HepG2 (cell line): ENCODE measurements at regions not wholly inside any gene's neighbourhood (a gene's known extent, or its start where the extent isn't known, plus 50 kb on each side); places are given as distances from the start of the nearest gene placed in this dataset.

ENCODE experiments used
- ATAC-seq: fragments of 200-7000 bp; cut with Tn5 transposase; 3 replicates; pipeline ENCODE4 v1.9.1; 2020; ENCODE audit warnings: mild to moderate bottlenecking, moderate library complexity
- BruUV-seq: library from RNA; stranded (reverse); fragments of 400-500 nt; replicated peaks from 2 replicates; lab custom pipeline; 2021; lab: Mats Ljungman, UMichigan
- CTCF ChIA-PET: fragments of 300-600 bp; formaldehyde crosslinking; extraction: SDS; loops from one replicate; lab custom pipeline; 2021; ENCODE audit warnings: low total read pairs, inconsistent platforms, low intra/inter-chr PET ratio; lab: Yijun Ruan, JAX
- POLR2A ChIA-PET: fragments of 350-600 bp; sonication (Branson Sonifier 250); formaldehyde crosslinking; loops from one replicate; lab custom pipeline; 2020; ENCODE audit warnings: antibody characterized with exemption, inconsistent platforms; lab: Yijun Ruan, JAX
- DNase-seq: peaks from one replicate; pipeline ENCODE4 v3.0.0-alpha.2; 2015; ENCODE audit warnings: low spot score
- FAIRE-seq: peaks from 3 replicates; lab custom pipeline; 2011; peaks lifted over from hg19 to GRCh38; lab: Jason Lieb, UNC
- H2AFZ ChIP-seq: one replicate; pipeline ENCODE4 v1.6.1; 2011; ENCODE audit warnings: low read length, inconsistent platforms
- H3K27ac ChIP-seq: fragments of 300-600 bp; 3 replicates; pipeline ENCODE4 v1.8.0; 2011; ENCODE audit warnings: mixed run types, mild to moderate bottlenecking, mixed read lengths, low read length, inconsistent platforms; ENCODE audit not compliant: insufficient read depth; ENCODE audit errors: extremely low read length
- H3K27me3 ChIP-seq, 2 experiments: fragments of 200-600 bp in 1 of 2; 2 replicates in 1 of 2; 3 replicates in 1 of 2; pipeline versions ENCODE4 v1.6.0 to v1.8.0; 2011; ENCODE audit warnings: low read length in 2 of 2, mild to moderate bottlenecking in 2 of 2, moderate library complexity in 2 of 2, inconsistent platforms in 1 of 2; ENCODE audit not compliant: insufficient read depth in 2 of 2, control insufficient read depth in 1 of 2
- H3K36me3 ChIP-seq, 2 experiments: fragments of 200-600 bp in 1 of 2; replicated peaks in 1 of 2; 2 replicates in 1 of 2; 3 replicates in 1 of 2; pipeline versions ENCODE4 v1.5.1 to v1.8.0; 2011; ENCODE audit warnings: low read length in 2 of 2, inconsistent platforms in 1 of 2; ENCODE audit not compliant: insufficient read depth in 2 of 2, control insufficient read depth in 1 of 2
- H3K4me1 ChIP-seq: 2 replicates; pipeline ENCODE4 v1.5.1; 2012; ENCODE audit warnings: low read length, inconsistent platforms; ENCODE audit not compliant: insufficient read depth
- H3K4me2 ChIP-seq: 2 replicates; pipeline ENCODE4 v1.6.0; 2011; ENCODE audit warnings: low read depth, low read length, inconsistent platforms
- H3K4me3 ChIP-seq, 3 experiments: fragments of 200-600 bp in 1 of 3; sonication (generic), shearing (Covaris generic) in 1 of 3; replicated peaks in 1 of 3; 2 replicates each; pipeline ENCODE4 v1.5.1; 2011 to 2016; ENCODE audit warnings: low read length in 3 of 3, inconsistent platforms in 2 of 3, low read depth in 2 of 3, mild to moderate bottlenecking in 2 of 3, control low read depth in 1 of 3, mixed read lengths in 1 of 3; ENCODE audit not compliant: insufficient read depth in 1 of 3
- H3K79me2 ChIP-seq: one replicate; pipeline ENCODE4 v1.6.1; 2011; ENCODE audit warnings: low read length, inconsistent platforms; ENCODE audit not compliant: insufficient read depth
- H3K9ac ChIP-seq: 2 replicates; pipeline ENCODE4 v1.6.0; 2011; ENCODE audit warnings: mild to moderate bottlenecking, low read depth, low read length, inconsistent platforms; ENCODE audit not compliant: insufficient read depth
- H3K9me3 ChIP-seq: 2 replicates; pipeline ENCODE4 v1.5.1; 2012; ENCODE audit warnings: mild to moderate bottlenecking, low read length
- H4K20me1 ChIP-seq: 2 replicates; pipeline ENCODE4 v1.6.0; 2011; ENCODE audit warnings: inconsistent platforms, mild to moderate bottlenecking, low read length, moderate library complexity; ENCODE audit not compliant: insufficient read depth
- ATF7-NPFF ChIP-seq: sonication (generic); formaldehyde crosslinking; IDR thresholded peaks from 2 replicates; pipeline ENCODE4 v1.8.1; 2023; ENCODE audit warnings: mild to moderate bottlenecking, low read depth, missing genetic modification reagents, moderate library complexity
- IKZF1 ChIP-seq: fragments of 450-650 bp; IDR thresholded peaks from 2 replicates; pipeline ENCODE4 v1.7.1; 2016
- KDM5B ChIP-seq: sonication (generic); formaldehyde crosslinking; IDR thresholded peaks from 2 replicates; pipeline ENCODE4 v1.4.0; 2020; ENCODE audit warnings: missing genetic modification reagents, mild to moderate bottlenecking, borderline replicate concordance
- MED1 ChIP-seq: sonication (generic); formaldehyde crosslinking; IDR thresholded peaks from 2 replicates; pipeline ENCODE4 v1.4.0; 2020; ENCODE audit warnings: missing genetic modification reagents
- MIXL1 ChIP-seq: IDR thresholded peaks from 2 replicates; pipeline ENCODE4 v1.6.1; 2016
- TARDBP ChIP-seq: sonication (generic); formaldehyde crosslinking; IDR thresholded peaks from 2 replicates; pipeline ENCODE4 v1.8.0; 2022; ENCODE audit warnings: mild to moderate bottlenecking, missing genetic modification reagents
- ZMAT3 ChIP-seq: sonication (generic); formaldehyde crosslinking; conservative IDR thresholded peaks from 2 replicates; pipeline ENCODE4 v1.7.0; 2021; ENCODE audit warnings: missing genetic modification reagents
- ZNF124 ChIP-seq: sonication (generic); formaldehyde crosslinking; IDR thresholded peaks from 2 replicates; pipeline ENCODE4 v1.4.0; 2020; ENCODE audit warnings: missing genetic modification reagents
- ZNF207 ChIP-seq: fragments of 450-650 bp; IDR thresholded peaks from 2 replicates; pipeline ENCODE4 v1.6.1; 2016; ENCODE audit warnings: antibody characterized with exemption, borderline replicate concordance
- ZNF382 ChIP-seq: sonication (generic); formaldehyde crosslinking; IDR thresholded peaks from 2 replicates; pipeline ENCODE4 v1.5.0; 2020; ENCODE audit warnings: missing genetic modification reagents, mild to moderate bottlenecking, borderline replicate concordance
- WGBS: methylation state at CpG from one replicate; pipeline ENCODE4 v1.1.6; 2017; ENCODE audit warnings: low lambda C conversion rate; 5-methylcytosine and 5-hydroxymethylcytosine counted together
- in situ Hi-C: cut with HindIII; loops from 2 replicates; pipeline ENCODE4 v1.10.0; 2017; ENCODE audit warnings: low pct_unique_long_range_greater_than_20kb; ENCODE audit not compliant: extremely low pct_ligation_motif_present
- intact Hi-C: fragments of 100-400 bp; cut with micrococcal nuclease; formaldehyde crosslinking; loops from one replicate; pipeline ENCODE4 v1.10.0; 2022; ENCODE audit not compliant: unreplicated experiment
- TF ChIP-seq, protein P1 (sequence below): sonication (generic); formaldehyde crosslinking; IDR thresholded peaks from 2 replicates; pipeline ENCODE4 v1.5.0; 2020; ENCODE audit warnings: missing genetic modification reagents
- TF ChIP-seq, protein P2 (sequence below): sonication (generic); formaldehyde crosslinking; IDR thresholded peaks from 2 replicates; pipeline ENCODE4 v1.4.0; 2020; ENCODE audit warnings: missing genetic modification reagents, borderline replicate concordance
- TF ChIP-seq, protein P3 (sequence below), 2 experiments: sonication (generic) in 1 of 2; formaldehyde crosslinking in 1 of 2; IDR thresholded peaks; 2 replicates each; pipeline versions ENCODE4 v1.4.0 to v1.6.1; 2016 to 2020; ENCODE audit warnings: borderline replicate concordance in 1 of 2, low read depth in 1 of 2, mild to moderate bottlenecking in 1 of 2, missing genetic modification reagents in 1 of 2
- TF ChIP-seq, protein P4 (sequence below): sonication (generic); formaldehyde crosslinking; IDR thresholded peaks from 2 replicates; pipeline ENCODE4 v1.4.0; 2020; ENCODE audit warnings: missing genetic modification reagents

DNA sequence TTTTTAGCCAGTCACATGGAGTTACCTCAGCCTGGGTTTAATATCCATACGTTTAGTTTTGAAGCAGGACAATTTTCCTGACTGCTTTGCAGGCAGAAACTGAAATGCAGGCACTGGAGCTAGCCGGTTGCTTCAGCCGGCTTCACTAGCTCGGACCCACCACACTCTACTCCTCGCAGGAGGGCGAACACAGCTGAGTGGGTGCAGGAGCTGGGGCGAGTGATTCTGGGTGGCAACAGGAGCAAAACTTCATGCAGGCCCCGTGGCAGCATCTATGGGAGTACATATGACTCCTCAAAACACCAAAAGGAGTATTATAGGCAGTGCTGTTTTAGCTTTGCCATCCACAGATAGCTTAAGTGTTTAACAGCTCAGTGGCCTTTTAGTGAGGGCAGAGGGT is 1211.8 kb upstream of the NUDT12 start (continued):
- TF ChIP-seq, protein P1, sequence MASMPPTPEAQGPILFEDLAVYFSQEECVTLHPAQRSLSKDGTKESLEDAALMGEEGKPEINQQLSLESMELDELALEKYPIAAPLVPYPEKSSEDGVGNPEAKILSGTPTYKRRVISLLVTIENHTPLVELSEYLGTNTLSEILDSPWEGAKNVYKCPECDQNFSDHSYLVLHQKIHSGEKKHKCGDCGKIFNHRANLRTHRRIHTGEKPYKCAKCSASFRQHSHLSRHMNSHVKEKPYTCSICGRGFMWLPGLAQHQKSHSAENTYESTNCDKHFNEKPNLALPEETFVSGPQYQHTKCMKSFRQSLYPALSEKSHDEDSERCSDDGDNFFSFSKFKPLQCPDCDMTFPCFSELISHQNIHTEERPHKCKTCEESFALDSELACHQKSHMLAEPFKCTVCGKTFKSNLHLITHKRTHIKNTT (CRISPR knock-in tag) = no peak
- no peak for TF ChIP-seq MED1 (CRISPR knock-in tag)
- TF ChIP-seq KDM5B (CRISPR knock-in tag) = no peak
- TF ChIP-seq ATF7-NPFF (CRISPR knock-in tag) = no peak
- TF ChIP-seq TARDBP (CRISPR knock-in tag) = no peak

DNA sequence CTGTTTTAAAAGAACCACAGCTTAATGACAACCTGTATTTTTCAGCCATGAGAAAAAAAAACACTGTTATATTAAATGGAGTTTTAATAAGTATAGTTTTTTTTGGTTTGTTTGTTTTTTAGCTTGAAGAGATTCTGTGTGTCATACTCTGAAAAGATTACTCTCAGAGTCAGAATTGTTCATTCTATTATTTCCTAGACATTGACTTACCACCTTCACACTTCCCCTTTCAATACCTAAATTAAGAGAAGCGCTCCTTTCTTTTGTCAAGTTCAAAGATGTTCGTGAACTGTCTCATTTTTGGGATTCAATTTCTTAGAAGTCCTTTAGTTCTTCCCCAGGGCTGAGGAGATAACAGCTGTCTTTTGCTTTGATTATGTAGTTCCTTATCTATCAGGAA is 1201.6 kb upstream of the NUDT12 start:
- no peak overlapping the region for H3K4me2 ChIP-seq
- no peaks in the 10 kb centered on the region for H3K9me3 ChIP-seq
- no peak overlapping the region for H3K4me3 ChIP-seq
- no peak overlapping the region for H3K27ac ChIP-seq
- no peaks in the 10 kb centered on the region for H3K4me1 ChIP-seq
- TF ChIP-seq MIXL1 (CRISPR knock-in tag) = no peak
- no peak for TF ChIP-seq ZNF207
- no peak for TF ChIP-seq IKZF1
- TF ChIP-seq, protein P2, sequence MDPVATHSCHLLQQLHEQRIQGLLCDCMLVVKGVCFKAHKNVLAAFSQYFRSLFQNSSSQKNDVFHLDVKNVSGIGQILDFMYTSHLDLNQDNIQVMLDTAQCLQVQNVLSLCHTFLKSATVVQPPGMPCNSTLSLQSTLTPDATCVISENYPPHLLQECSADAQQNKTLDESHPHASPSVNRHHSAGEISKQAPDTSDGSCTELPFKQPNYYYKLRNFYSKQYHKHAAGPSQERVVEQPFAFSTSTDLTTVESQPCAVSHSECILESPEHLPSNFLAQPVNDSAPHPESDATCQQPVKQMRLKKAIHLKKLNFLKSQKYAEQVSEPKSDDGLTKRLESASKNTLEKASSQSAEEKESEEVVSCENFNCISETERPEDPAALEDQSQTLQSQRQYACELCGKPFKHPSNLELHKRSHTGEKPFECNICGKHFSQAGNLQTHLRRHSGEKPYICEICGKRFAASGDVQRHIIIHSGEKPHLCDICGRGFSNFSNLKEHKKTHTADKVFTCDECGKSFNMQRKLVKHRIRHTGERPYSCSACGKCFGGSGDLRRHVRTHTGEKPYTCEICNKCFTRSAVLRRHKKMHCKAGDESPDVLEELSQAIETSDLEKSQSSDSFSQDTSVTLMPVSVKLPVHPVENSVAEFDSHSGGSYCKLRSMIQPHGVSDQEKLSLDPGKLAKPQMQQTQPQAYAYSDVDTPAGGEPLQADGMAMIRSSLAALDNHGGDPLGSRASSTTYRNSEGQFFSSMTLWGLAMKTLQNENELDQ (CRISPR knock-in tag) = no peak
- no peak for TF ChIP-seq ZNF124
- no peak for TF ChIP-seq ZMAT3 (CRISPR knock-in tag)
- no peak for TF ChIP-seq ZNF382
- TF ChIP-seq, protein P3, sequence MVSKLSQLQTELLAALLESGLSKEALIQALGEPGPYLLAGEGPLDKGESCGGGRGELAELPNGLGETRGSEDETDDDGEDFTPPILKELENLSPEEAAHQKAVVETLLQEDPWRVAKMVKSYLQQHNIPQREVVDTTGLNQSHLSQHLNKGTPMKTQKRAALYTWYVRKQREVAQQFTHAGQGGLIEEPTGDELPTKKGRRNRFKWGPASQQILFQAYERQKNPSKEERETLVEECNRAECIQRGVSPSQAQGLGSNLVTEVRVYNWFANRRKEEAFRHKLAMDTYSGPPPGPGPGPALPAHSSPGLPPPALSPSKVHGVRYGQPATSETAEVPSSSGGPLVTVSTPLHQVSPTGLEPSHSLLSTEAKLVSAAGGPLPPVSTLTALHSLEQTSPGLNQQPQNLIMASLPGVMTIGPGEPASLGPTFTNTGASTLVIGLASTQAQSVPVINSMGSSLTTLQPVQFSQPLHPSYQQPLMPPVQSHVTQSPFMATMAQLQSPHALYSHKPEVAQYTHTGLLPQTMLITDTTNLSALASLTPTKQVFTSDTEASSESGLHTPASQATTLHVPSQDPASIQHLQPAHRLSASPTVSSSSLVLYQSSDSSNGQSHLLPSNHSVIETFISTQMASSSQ (IDR thresholded peaks at IDR 0.05; ENCODE audit: low read depth) = no peak
- TF ChIP-seq, protein P3 (CRISPR knock-in tag; IDR thresholded peaks at IDR 0.05; ENCODE audit: borderline replicate concordance) = no peak
- TF ChIP-seq, protein P4, sequence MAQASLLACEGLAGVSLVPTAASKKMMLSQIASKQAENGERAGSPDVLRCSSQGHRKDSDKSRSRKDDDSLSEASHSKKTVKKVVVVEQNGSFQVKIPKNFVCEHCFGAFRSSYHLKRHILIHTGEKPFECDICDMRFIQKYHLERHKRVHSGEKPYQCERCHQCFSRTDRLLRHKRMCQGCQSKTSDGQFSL (CRISPR knock-in tag) = no peak
- no peak for DNase-seq
- FAIRE-seq = no peak
- intact Hi-C loops (no loop called here), in situ Hi-C loops (no loop called here)
- no peaks in the 10 kb centered on the region for H3K27me3 ChIP-seq
- WGBS = 7% methylated on average over 2 of the region's 2 CpGs
- POLR2A ChIA-PET = no interaction called here
- H3K36me3 ChIP-seq = no peaks in the 10 kb centered on the region
- CTCF ChIA-PET = no interaction called here
- ATAC-seq = no peak
- no peaks in the 10 kb centered on the region for H4K20me1 ChIP-seq
- no peak overlapping the region for H3K9ac ChIP-seq
- H3K79me2 ChIP-seq = no peaks in the 10 kb centered on the region
- no peak overlapping the region for H2AFZ ChIP-seq
- BruUV-seq = no TSS peak
